Activated CD8-positive, alpha-beta memory T cell treated with anti-CD3 and anti-CD28 coated beads for 48 hours (primary cell): ENCODE measurements at regions not wholly inside any gene's neighbourhood (a gene's known extent, or its start where the extent isn't known, plus 50 kb on each side); places are given as distances from the start of the nearest gene placed in this dataset.
"Not testable (repeated sequence)": the region's sequence is repeated elsewhere in the genome, so short reads cannot be mapped to it uniquely, and the experiment has no call there.

Experiments
- DNase-seq, 3 experiments: peaks; one replicate each; pipeline ENCODE4 v3.0.0-alpha.2; 2020; ENCODE audit warnings: low read depth in 2 of 3, low spot score in 2 of 3

DNA sequence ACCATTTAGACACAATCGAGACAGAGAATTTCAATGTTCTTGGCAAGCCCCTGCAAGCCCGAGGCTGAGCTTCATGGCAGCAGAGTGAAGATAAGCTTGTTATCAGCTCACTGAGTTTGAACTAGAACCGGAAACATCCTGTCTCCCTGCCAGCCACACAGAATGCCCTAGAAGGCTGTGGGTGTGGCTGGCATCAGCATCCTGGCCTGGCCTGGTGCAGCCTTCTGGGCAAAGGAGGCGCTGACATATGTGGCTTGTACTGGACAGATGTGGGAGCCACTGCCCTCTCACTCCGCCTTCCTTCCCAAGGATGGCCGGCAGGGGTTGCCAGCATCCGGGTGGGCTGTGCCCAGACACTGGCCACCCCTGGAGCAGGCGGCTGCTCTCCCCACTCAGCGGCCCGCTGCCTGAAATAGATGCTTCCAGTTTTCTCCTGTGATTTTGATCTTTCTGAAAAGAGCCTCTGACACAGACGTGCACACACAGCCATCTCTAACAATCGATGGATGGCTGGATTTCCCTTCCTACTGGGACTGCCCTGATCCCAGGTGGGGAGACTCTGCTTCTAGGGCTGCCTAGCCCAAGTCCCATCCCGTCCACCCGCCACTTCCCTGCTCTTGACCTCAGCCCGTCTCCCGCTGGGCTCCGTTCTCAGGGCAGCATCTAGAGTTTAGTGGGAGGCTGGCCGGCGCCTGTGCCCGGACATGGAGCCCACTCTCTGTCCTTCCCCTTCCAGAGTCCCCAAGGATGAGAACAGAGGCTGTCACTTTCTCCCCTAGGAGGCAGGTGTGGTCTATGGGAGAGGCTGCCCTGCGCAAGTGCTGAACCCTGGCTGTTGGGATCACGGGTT lies 149.7 kb downstream of the CTTN start:
- no peak for DNase-seq

DNA sequence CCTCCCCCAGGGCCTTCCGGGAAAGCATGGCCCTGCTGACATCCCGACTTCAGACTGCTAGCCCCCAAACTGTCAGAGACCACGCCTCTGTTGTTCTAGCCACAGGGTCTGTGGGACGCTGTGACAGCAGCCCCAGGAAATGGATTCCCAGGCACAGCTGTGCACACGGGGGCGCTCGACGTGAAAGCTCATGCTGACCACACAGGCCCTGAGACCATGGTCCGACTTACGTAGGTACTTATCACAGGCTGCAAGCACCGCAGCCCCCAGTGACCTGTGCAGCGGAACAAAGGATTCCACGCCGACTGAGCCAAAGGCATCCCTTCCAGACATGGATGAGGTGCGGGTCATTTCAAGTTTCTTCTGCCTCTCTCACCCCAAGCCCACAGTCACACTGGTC lies 150.6 kb downstream of the CTTN start:
- DNase-seq, result no peak

DNA sequence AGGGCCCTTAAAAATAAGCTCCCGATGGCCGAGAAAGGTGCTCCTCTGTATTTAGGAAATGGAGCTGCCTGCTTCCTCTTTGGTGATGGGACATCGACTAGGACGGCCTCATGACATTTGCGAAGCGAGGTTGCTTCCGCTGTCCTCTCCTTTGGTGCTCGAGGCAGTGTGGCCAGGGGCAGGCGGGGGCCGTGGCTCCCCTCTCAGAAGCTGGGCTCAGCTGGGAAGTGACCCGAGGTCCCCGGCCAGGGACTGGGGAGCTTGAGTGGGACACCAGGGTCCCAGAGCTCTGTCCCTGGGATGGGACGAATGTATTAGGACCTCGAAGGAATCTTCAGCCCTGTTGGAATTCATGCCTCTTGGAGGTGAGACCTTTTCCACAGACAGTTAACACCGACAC lies 151.1 kb downstream of the CTTN start:
- no peak for DNase-seq

DNA sequence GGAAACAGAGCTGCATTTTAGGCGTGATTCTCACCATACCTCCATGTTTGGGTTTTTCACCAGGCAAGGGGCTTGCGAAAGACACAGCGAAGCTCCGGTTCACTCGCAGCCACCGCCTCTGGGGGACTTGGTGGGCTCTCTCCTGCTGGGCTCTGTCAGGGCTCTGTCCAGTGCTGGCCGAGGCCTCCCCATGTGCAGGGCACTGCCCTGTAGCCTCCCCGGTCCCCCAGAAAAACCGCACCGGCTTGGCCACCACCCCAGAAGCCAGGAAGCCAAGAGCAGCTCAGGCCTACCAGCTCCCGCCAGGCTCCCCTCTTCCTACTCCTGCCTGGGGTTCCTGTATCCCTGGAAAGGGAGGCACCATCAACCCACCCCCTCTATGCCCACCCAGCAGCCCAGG lies 151.5 kb downstream of the CTTN start:
- DNase-seq, result no peak

DNA sequence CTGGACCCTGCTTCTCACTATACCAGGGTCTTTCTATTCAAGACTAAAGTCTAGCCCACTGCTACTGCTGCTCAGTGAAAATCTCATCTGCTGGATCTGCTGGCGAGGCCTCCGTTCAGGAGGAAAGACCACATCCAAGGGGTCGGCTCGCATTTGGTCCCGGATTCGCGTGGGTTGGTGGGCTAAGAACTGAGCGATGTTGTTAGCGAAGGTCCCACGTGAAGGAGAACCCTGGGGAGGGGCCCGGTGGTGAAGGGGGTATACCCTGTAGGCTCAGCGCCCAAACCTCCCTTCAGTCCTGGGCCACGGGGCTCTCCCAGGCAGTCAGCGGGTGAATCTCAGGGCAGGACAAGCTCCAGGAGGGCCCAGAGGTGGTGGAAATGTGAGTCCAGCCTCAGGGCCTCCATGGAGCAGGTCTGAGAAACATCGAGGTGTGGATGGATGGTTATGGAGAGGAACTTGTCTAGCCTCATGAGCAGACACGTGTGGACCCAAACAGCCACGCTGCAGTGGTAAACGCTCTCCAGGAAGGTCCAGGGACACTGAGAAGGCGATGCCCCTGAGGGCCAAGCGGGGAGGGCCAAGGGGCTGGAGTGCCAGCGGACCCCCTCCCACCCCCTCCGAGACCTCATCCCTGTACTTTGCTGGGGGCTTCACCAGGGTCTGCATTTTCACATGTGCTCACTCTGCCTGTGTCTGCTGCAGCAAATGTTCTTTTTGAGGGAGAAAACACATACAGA lies 152.3 kb downstream of the CTTN start:
- DNase-seq, result no peak

DNA sequence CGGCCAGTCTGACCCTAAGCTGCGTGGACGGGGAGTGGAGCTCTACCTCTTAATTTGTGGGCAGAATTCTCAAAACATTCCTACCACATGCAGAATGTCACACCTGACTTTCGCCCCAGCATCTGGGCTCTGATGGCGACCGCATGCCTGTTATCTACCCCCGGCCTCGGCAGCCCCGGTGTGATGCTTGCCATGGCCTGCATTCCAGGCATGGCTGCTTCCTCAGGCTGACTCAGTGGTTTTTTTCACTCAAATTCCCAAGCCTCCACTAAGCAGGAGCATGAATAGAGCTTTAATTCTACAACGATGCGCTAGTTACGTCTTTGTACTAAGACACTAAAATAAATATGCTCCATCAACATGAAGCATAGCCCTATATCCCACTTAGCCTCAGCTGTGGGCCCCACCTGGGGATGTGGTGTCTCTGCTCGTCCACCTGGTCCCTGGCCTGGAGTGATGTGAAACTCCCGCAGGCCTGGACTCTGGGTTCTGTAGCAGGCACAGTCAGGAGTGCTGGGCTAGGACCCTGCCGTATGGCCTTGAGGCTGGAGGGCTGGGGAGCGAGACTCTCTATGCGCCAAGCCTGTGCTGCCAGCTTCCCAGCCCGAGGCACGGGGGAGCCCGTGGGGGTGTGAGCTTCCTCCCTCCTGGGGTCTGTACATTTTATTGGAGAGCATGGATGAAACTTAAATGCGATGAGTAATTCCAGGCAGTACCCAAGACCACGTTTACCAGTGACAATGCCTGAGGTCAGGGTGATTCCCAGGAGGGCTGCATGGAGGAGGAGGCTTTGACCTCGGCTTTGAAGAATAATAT lies 153.2 kb downstream of the CTTN start:
- DNase-seq, result no peak

DNA sequence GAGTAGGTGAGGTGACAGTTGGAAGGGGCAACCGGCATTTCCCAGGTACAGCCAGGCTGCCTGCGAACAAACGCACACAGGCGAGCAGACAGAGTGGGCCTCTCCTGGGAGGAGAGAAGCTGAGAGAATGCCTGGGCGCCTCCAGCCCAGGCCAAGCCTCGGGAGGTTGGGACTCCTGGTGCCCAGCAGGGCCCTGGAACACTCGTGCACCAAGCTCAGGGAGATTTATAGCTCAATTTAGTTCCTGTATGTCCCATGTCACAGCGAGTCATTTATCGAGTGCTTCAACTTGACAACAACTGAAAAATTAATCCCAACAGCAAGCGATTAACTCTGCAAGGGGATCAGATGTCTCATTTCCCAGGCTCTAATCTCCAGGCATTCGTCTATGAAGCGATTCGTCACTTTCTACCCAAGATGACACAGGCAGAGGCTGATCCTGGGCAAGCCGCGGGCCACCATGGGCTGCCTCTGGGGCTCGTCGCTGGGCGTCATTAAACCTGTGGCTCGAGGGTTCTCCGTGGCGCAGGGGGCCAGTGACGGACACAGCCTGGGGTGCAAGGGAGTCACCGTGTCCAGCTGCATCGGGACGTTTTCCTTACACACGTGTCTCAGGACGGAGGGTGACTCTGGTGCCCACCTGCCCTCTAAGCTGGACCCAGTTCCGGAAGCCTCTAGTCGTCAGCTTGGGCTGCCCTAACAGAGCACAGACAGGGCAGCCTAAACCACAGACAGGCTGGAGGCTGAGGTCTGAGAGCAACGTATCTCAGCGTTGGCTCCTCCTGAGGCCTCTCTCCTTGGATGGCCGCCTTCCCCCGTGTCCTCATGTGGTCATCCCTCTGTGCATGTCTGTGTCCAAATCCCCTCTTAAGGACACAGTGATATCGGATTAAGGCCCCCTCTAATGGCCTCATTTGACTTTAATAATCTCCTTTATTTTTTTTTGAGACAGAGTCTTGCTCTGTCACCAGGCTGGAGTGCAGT lies 154.1 kb downstream of the CTTN start:
- no peak for DNase-seq

DNA sequence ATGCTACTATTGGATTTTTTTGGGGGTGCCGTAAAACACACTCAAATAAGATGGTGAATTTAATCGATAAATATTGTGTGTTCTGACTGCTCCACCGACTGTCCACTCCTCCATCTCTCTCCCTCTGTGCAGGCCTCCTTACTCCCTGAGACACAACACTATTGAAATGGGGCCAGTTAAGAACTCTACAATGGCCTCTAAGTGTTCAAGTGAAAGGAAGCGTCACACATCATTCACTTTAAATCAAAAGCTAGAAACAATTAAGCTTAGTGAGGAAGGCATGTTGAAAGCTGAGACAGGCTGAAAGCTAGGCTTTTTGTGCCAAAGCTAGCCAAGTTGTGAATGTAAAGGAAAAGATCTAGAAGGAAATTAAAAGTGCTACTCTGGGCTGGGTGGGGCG lies 156.7 kb downstream of the CTTN start:
- no peak for DNase-seq

DNA sequence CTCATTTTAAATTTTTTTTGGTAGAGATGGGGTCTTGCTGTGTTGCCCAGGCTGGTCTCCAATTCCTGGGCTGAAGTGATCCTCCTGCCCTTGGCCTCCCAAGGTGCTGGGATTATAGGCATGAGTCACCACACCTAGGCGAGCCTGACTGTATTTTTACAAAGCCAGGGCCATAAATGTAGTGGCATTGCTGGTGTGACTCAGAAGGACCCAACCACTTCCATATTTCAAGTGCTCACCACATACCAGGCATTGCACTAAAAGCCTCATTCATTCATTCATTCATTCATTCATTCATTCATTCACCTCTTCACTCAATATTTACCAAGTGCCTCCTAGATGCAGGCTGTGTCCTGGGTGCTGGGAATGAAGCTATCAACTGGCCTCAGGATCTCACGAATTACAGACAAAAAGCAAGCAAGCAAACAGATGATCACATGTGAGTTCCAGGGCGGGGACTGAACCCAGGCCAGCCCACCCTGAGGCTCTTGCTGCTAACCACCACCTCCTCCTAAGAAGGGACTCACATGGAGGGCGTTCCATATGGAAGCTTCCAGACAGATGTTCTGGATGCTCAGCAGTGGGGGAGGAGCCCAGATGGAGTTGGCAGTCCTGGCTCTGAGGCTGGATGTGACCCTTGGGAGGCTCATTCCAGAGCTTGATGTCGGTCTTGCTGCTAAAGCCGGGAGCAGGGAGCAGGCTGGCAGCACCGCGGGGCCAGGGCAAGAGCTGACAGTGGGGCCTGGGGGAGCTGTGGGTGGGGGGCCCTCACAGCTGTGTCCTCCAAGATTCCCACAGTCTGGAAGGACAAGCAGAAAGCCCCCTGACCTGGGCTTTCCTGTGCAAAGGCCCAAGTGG lies 158.8 kb downstream of the CTTN start:
- DNase-seq, result no peak

DNA sequence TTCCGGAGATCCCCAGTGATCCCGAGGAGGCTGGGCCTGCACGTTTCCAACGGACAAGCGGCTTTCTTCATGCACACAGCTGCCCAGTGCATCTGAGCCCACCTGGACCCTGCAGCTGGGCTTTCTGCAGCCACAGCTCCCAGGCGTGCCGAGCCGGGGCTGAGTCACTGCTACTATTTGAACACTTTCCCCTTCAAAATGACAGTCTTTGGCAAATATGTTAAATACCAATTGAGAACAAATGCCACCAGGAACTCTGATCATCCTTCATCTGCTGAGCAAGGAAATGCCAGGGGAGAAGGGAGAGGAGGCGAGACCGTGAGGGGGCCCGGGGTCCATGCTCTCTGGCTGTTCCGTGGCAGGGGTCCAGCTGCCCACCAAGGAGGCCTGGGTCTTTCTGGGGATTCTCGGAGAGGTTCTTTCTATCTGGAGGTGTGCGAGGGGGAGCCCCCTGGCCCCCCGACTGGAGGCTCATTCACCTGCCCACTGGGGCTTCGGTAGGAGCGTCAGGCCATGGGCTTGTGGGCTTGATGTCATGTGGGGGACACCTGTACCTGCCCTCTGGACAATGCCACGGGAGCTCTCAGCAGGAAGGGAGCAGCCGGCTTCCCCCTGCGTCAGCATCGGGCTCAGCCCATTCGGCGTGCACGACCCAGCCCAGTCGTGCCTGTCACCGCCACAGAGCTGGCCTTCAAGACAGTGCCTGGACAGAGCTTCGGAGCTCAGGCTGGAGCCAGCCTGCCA lies 159.6 kb downstream of the CTTN start:
- no peak for DNase-seq

DNA sequence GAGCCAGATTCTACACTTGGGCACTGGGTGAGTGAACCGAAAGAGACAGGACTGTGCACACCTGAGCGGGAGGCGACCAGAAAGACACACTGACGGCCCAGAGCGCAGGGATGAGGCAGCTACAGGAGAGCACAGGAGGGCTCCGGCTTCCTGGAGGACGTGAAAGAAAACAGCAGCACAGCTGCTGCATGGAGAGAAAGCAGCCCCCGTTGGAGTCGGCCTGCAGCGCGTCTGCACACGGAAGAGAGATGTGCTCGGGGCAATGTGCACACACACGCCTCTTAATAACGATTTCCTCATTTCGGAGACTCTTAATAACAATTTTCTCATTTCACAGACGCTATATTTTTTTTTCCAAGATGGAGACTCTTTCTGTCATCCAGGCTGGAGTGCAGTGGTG lies 160.4 kb downstream of the CTTN start:
- DNase-seq, result no peak

DNA sequence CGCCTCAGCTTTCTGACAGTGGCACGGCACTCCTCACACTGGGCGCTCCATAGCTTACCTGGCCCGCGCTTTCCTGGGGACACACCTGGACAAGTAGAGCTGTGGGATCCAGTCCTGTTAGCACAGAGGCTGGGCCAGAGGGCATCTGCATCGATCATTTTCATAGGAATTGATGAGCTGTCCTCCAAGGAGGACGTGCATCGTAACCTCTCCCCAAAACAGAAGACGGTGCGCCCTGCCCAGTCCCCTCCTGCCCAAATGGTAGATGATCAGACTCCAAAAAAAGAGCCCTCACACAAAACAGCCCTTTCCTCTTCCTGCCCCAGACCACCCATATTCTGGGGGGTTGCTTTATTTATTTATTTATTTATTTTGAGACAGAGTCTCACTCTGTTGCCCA lies 161.2 kb downstream of the CTTN start:
- no peak for DNase-seq

DNA sequence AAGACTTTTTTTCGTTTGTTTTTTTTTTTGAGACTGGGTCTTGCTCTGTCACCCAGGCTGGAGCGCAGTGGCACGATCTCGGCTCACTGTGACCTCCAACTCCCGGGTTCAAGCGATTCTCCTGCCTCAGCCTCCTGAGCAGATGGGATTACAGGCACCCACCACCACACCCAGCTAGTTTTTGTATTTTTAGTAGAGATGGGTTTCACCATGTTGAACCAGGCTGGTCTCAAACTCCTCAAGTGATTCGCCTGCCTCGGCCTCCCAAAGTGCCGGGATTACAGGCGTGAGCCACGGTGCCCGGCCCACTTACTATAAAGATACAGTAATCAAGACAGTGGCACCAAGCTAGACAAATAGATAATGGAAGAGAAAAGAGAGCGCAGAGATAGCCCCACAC lies 162.3 kb downstream of the CTTN start:
- DNase-seq, result not testable (repeated sequence)

DNA sequence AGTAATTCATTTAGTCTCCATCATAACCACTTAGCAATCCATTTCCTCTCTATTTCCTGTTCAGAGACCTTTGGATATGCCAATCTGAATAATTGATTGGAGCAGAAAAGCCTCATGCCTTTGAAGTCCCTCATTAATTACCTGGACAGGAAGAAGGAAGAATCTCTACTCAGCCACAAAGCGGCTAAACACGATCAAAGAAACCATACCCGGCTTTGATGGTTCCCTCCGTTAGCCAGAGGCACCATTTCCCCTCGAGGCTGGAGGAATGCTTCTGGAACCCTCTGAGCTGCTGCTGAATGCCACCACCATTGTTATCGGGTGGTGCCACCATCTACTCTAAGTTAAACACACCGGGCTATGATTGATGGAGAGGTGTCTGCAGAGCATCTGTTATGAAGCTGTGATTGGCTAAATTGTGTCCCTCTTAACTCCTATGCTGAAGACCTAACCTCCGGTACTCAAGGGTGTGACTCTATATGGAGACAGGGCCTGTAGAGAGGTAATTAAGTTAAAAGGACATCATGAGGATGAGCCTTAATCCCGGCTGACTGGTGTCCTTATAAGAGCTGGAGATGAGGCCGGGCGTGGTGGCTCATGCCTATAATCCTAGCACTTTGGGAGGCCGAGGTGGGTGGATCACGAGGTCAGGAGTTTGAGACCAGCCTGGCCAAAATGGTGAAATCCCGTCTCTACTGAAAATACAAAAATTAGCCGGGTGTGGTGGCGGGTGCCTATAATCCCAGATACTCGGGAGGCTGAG lies 168.6 kb downstream of the CTTN start:
- no peak for DNase-seq

DNA sequence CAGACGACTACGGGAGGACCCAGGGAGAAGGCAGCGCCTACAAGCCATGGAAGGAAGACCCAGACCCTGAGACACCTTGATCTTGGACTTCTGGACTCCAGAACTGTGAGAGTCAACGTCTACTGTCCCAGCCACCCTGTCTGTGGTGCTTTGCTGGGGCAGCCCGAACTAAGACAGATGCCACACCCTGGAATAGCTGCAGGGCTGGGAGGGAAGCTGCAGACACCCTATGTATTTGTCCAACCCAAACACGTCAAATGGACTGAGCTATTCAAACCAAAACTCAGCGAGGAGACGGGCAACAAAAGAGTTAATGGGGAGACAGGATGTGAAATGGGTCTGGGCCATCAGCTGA lies 169.3 kb downstream of the CTTN start:
- DNase-seq, result no peak

DNA sequence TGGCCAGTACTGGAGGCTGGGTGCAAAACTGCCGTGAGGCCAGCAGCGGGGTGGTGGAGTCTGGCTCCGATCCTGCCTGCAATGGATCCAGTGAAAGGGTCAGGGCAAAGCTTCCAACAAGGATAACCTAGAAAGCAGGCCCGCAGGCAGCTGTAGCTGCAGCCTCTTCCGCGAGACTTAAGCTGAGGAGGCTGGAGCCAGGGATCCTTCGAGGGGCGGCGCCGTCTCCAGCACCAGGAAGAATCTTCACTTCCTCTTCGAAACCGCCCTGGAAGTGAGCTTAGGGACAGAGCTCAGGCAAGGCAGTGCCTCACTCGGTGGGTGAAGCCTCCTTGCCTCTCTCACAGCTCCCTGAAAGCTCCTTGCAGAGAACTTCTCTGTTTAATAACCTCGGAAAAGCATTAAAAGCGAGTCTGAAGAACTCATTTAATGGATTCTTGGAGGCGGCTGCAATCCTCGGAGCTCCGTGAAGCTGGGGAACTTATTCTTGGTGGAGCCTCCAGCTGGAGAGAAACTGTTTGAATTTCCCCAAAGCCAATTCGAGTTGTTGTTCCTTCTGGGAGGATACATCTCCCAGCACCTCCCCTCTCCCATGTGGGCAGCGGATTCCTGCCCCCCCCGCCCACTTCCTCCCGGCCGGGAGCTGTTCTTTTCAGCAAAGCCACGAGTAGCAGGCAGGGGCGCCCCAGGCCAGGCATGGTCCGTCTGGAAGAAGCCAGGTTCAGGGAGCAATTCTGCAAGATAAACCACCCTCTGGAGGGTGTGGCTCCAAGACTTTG lies 169.9 kb downstream of the CTTN start:
- no peak for DNase-seq

DNA sequence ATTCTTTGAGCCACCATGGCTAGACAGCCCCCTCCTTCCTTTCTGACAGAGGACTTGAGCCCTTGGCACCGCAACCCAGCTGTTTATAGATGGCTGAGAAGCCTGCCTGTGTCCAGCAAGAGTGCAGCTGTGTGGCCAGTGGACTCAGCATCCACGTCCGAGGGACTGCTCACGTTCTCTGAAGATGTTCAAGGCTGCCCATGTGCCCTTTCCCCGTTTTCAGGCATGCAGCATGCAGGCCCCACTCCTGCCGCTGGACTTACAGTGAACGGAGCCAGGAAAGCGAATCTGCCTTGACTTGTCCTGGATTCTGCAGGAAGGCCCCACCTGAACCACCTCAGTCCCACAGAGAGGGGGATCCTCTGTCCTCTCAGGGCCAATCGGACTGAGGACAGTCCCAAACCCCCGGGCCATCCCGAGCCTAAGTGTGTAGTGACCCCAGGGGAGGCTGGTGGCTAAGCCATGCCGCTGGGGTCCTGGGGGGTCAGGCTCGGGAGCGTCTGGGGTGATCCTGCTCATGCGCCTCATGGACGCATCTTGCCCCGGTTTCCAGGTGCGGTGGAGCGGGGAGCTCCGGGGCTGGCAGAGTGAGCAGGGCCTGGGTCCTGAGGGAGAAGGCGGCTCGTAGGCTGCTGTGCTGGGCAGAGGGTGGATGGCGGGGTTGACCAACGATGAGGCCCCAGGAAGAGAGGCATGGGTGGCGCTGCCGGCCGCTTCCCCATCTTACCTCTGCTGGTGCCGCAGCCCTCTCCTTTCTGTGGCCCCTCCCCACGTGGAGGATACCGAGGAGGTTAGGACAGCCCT lies 170.7 kb downstream of the CTTN start:
- no peak for DNase-seq
